Choroid plexus epithelial cell (primary cell): ENCODE measurements at regions not wholly inside any gene's neighbourhood (a gene's known extent, or its start where the extent isn't known, plus 50 kb on each side); places are given as distances from the start of the nearest gene placed in this dataset.

Experiments used
- DNase-seq: peaks from one replicate; pipeline ENCODE4 v3.0.0-alpha.2; 2010; ENCODE audit warnings: low read depth
- H3K4me3 ChIP-seq: 2 replicates; pipeline ENCODE4 v1.5.1; 2011; ENCODE audit warnings: low read depth, mild to moderate bottlenecking, control low read depth, low read length, moderate library complexity
- CTCF ChIP-seq: conservative IDR thresholded peaks from 2 replicates; pipeline ENCODE4 v1.5.1; 2011; ENCODE audit warnings: low read depth, mild to moderate bottlenecking, control low read depth, inconsistent platforms, low read length, moderate library complexity

DNA sequence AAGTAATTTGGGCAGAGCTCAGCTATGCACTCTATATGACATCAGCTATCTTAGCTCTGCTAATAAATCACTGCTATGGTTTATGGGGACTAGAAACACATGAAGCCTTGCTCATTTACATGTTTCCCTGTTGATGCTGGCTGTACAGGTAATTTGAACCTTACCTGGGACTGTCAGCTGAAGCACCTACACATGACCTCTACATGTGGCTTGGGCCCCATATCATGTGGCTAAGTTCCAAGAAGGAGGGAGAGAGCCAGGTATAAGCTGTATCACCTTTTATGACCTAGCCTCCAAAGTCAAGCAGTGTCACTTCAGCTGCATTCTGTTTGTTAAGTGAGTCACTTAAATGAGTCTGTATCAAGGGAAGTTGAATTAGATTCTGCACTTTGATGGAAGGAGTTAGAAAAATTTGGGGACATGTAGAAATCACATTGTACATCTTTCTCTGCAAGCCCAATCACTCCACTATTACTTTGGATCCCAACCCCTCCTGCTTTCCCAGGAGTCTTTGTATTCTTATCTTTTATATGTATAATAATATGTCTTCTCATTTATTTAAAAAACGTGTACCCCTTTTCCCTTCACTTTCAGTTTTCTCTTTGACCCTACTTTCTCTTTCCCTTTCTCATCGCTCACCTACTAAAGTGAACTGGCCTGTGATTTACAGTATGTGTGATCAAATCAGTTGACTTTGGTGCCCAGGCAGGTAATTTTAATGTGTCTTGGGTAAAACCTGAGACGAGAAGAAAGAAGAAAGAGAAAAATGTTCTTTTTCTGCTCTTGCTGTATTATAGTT lies 53.4 kb upstream of the PRKACB start:
- no peak for TF ChIP-seq CTCF
- H3K4me3 ChIP-seq, result no peak overlapping the region
- DNase-seq, result no peak

GRCh38 chr1:84089867-84090266 lies 54.2 kb upstream of the PRKACB start:
- TF ChIP-seq CTCF, result no peak
- H3K4me3 ChIP-seq, result no peak overlapping the region
- DNase-seq, result peak; percentile 36

- peak; percentile 84 for DNase-seq
- no peak overlapping the region for H3K4me3 ChIP-seq
- TF ChIP-seq CTCF, result no peak
These were observed 54.6 kb upstream of the PRKACB start for GRCh38 chr1:84089465-84089864.

DNA sequence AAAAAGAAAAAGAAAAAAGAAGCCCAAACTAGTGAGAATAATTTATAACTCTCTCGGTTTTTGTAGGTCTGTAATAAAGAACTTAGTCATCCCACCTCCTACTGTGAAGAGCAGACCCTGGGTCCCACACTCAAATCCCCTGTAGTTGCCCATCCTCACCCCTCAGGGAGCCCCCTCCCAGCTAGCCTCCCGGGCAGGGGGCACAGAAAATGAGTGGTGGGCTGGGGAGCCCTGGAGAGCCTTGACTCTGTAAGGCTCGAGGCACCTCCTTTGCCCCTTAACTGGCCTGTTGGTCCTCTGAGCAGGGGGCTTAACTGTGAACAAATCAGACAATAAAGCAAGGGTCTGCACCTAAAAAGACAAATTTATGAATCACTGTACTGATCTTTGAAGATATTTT lies 57.5 kb upstream of the PRKACB start:
- DNase-seq, result no peak
- no peak overlapping the region for H3K4me3 ChIP-seq
- TF ChIP-seq CTCF, result no peak

DNA sequence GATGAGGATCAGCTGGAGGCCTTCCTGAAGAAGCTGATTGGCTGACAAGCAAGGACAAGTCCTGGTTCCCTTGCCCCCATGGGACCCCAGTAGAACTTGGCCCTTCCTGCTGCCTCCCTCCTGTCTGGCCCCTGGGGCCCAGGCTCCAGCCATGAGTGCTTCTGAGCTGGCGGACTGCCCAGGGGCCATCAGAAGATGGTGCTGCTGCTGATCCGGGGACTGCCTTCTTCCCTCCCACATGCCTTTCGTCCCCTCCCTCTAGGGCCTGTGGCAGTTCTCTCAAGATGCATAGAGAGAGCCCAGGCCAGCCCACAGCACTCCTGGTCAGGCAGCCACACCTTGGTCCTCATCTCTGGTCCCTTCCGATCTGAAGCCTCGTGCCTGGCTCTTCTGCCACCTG lies 57.9 kb upstream of the PRKACB start:
- TF ChIP-seq CTCF, result no peak
- no peak overlapping the region for H3K4me3 ChIP-seq
- DNase-seq, result no peak

- TF ChIP-seq CTCF, result no peak
- H3K4me3 ChIP-seq, result no peak overlapping the region
- no peak for DNase-seq
These were observed 60.8 kb upstream of the PRKACB start for GRCh38 chr1:84083307-84083706.

- TF ChIP-seq CTCF, result no peak
- peak overlapping the region; percentile 79 for H3K4me3 ChIP-seq
- no peak for DNase-seq
These were observed 65.2 kb upstream of the PRKACB start for GRCh38 chr1:84078842-84079202.
